Ureter (tissue), 1 donor: ENCODE measurements at regions not wholly inside any gene's neighbourhood (a gene's known extent, or its start where the extent isn't known, plus 50 kb on each side); places are given as distances from the start of the nearest gene placed in this dataset.
A peak's percentile ranks its signal among the peaks of the same experiment; 100 is the strongest.

Experiments
- DNase-seq: peaks from one replicate; pipeline ENCODE4 v3.0.0-alpha.2; 2020; ENCODE audit warnings: low spot score
- donor health status: DM: yes; HTN: yes; CAD: no.

DNA sequence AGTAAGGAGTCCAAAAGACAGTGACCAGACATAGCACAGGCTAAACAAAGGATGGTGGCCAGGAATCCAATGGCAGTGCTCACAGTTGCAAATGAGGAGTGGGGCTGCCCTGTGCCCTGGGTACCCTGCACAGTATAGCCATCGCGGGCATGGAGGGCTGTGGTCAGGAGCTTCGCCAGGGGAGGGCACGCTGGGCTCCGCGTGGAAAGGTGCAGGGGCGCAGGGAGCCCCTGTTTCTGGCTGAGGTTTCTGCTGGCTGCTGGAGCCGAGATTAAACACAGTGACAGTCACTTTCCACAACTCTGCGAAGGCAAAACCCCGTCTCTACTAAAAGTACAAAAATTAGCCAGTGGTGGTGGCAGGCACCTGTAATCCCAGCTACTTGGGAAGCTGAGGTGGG, 194.7 kb downstream of the GALR1 start:
- no peak for DNase-seq

DNA sequence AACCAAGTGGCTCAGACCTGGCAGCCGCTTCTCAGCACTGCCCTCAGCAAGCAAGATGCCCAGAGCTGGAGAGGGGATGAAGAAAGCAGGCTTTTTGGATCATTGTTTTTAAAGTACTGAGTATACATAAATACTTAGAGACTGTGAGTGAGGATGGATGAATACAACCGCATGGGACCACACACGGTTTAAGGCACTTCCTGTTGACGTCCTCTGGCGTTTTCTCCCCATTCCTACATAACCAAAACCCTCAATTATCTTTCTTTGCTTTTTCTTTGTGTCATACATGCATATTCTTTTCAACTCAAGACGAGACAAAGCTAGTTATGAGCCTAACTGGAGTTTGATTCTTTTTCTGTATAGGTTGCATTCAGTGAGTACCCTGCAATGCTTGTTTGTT, 198.4 kb downstream of the GALR1 start:
- no peak for DNase-seq

DNA sequence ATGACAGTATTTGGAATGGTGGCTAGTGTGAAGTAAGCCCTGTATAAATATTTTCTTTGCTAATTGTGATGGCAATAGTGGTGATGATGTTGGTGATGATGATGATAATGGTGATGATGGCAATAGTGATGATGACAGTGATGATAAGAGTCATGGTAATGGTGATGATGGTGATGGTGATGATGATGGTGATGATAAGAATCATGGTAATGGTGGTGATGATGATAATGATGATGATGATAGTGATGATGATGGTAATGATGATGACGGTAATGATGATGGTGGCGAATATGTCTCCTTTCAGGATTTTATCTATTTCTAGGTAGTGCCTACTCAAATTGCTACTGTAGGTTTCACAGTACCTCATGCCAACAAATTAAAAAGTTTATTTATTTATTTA, 205.4 kb downstream of the GALR1 start:
- no peak for DNase-seq

DNA sequence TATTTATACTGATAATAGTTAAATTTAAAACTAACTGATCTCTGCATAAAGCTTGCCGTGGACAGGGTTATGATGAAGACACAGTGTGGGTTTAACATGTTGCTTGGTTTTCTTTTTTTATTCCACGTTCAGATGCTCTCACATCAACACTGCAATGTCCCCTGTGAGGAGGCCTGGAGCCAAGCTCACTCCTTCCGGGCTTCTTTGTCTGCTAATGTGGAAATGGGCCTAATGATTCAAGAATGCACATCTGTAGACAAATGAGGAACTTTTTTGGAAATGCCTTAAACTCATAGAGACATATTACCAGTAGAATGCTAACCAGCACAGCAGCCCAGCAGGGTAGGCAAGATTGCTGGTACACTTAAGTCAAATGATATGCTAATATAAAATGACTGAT, 208.0 kb downstream of the GALR1 start:
- DNase-seq = no peak

DNA sequence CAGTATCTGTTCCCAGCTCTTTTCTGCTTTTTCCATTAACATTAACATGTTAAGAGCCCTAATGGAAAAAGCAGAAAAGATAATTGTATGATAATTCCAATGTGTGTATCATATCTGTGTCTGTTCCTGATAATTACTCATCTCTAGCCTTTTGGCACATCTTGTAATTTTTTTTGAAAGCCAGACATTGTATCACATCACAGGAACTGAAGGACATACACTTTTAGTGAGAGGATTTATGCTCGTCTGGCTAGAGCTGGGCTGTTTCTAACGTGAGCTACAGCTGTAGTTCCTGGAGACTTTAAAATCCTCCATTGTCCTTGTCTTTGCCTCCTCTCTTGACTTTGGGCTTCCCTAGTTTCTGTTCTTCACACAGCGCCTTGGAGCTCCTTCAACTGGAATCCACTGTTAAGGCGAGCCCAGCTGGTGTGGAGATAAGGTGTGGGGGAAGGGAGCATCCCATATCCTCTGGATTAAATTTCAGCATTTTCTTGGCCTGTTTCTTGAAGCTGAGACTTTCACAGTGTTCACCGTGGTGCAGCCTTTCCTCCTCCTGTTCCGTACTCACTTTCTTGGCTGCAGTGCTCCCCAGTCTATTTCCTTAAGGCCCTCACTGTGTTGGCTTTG, 211.5 kb downstream of the GALR1 start:
- no peak for DNase-seq

DNA sequence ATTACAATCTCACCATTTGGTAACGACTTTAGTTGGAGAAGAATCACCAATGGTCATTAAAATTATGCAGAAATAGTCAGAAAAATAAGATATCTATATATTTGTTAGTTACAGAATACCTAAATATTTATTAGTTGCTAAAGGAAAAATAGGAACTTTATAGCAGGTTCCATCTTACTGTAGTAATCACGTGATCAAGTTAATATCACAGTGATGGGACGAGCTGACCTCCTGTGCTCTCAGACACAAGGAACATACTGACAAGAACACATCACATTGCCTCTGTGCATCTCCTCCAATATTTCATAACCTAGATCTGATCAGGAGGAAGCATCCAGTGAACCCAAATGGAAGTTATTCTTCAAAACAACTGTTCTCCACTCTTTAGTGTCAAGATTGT, 215.3 kb downstream of the GALR1 start:
- DNase-seq = no peak

DNA sequence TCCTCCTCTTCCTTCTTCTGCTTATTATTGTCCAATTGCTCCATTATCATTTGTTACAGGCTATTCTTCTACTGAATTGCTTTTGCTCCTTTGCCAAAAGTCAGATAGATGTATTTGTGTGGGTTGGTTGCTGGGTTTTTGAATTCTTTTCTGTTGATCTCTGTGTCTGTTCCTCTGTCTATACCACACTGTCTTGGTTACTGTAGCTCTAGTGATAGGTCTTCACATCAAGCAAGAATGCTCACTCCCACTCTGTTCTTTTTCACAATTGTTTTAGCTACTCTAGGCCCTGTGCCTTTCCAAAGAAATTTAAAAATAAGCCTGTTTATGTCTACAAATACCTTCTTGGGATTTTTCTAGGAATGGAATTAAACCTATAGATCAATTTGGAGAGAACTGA, 217.2 kb downstream of the GALR1 start:
- no peak for DNase-seq

DNA sequence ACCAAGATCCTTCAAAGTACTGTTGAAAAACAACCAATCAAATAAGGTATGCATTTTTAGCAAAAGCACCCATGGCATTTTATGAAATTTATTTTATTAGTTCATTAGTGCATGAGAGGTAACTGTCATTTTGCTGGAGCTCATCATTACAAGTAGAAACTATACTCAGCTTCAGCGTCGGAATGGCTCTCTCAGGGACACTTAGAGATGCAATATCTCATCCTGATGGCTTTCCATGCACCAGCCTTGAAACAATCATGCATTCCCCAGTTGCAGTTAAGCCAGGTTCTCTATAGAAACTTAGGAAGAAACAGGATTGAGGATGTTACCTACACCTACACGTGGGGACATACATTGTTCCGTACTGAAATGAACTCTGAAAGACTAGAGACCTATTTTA, 219.5 kb downstream of the GALR1 start:
- no peak for DNase-seq

DNA sequence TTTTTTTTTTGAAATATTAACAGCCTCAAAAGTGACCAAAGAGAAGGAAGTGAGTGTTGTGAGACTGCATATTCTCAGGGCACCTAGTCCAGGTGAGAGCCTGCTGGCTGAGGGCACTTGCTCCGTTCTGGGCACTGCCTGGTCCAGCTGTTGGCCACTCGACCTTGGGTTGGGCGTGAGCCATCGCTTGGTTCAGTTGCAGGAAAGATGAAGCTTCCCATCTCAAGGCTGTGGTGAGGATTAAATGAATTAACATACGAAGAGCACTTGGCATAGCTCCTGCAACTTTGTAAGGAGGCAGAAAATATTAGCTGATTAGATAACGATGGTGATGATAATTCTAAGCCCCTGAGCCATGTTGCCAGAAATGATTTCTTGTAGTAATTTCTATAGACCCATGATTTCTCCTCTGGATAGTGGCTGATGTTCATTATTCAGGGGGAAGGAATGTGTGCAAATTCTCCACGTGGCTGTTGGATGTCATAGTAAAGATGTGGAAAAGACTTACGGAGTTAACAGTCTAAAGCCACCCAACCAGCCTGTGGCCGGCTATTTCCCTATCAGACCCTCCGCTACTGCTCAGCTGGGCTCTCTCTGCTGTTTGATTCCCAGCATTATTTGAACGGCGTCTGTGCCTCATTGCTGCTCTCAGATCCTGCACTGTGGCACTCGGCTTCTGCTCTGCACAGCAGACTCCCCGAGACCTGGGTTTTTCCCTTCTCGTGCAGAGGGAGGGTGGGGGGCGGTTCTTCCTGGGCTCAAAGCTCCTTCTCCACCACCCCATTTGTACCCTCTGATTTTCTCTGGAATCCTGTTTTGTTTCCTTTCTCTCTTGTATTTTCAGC, 221.1 kb downstream of the GALR1 start:
- DNase-seq = no peak

DNA sequence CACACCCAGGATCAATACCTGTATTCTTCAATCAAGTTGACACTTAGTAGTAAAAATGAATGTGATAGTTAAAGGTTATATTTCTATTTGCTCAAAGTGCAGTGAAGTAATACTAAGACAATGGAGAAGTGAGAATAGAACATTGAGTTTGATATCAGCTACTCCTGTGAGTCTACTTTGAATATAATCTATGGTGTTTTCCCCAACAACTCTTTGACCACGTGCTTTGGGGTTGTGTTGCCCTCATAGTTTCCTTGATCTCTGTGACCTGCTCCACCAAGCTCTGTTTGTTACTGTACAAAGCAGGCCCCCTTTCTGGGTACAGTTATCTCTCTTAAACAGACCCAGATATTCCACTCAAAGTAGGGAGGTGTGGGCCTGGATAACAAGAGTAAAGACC, 222.9 kb downstream of the GALR1 start:
- no peak for DNase-seq

DNA sequence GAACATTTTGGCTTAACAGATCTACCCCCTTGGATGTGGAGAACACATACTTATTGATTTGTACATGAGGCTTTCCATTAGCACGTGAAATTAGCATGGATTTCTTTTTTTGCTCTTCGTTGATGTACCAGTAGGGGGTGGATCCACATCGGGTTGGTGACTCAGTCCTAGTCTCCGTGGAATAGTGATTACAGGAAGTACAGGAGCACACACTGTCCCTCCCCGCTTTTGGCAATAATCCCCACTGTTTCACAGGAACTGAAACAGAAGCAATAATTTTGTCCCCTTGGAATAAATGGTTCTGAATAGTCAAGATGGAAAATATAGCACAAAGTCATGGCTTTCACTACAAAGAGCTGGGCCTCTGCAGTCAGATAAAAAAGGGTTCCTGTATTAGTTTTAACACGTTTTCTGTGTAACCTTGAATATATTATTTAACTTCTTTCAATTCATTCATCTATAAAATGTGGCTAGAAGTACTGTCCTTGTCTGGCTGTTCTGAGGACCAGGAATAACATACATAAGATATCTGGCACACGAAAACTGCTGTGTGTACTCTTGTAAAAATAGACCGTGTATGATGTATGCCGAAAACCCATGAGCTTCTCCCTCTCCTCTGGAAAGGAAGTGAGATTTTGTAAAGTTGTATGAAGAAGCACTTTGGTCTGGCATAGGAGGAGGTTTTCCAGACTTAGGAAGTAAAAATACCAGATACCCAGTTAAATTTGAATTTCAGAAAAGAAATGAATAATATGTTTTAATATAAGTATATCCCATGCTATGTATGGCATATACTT, 229.2 kb downstream of the GALR1 start:
- DNase-seq = peak; percentile 47

DNA sequence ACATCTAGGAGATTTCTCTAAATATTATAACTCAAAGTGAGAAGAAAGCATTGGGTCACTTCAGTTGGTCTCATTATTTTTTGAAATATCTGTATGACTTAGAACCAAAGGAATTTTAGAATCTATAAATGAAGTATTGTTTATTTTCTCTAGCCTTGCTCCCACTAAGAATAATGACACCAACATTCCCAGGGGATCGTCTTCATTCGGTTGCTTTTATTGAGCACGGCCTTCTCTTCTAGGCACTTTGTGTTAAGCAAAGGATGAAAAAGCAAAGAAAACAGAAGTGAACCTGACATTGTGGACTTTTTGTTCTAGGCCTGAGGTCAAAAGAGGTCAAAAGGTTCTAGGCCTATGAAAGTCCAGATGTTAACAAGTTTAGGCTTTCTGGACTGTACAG, 231.9 kb downstream of the GALR1 start:
- DNase-seq = no peak

DNA sequence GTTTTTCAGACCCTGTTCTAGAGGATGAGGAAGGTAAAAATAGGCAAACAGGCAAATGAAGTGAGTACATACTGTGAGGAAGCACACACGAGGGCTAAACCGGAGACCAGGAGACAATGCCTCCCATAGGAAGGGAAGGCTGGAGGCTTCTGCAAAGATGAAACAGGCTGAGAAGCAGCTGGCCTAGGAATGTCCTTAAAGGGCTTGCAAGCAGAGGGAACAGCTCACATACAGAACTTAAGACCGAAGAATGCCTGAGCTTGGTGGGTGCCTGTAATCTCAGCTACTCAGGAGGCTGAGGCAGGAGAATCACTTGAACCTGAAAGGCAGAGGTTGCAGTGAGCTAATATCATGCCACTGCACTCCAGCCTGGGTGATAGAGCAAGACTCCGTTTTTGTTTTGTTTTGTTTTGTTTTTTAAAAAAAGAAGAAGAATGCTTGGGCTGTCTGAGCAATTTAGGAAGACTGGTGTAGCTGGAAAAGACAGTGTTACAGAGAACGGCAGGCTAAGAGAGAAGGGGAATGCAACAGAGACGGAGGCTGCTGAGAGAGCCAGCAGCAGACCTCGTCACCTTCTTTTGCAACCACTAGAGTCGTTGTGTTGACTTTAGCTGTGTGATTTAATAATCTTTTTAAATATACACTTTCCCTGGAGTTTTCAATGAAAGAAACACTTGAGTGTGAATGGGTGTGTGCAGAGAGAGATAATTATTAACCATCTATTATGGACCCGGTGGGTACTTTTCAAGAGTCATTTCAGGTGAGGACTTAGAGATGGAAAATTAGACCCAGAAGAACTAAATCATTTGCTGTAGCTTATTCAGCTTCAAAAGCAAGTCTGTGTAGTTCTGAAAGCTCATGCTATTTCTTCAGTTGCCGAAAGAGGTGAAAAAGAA, 232.8 kb downstream of the GALR1 start:
- DNase-seq = no peak

DNA sequence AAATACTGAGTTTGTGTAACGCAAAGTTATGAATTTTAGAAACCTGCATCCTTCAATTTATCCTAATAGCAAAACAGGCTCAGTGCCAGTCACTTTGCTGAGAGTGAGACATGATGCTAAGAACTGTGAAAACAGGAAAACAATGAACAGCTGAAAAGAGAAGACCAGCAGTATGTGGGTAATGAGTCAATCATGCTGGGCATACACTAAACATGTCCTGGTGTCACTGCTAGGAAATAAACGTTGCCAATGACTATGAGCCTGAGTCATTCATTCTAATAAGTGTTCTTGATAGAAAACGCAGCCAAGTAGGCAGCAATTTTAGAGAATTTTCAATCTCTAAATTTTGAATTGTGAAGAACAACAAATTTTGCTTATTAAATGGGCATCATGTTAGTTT, 237.3 kb downstream of the GALR1 start:
- DNase-seq = no peak

DNA sequence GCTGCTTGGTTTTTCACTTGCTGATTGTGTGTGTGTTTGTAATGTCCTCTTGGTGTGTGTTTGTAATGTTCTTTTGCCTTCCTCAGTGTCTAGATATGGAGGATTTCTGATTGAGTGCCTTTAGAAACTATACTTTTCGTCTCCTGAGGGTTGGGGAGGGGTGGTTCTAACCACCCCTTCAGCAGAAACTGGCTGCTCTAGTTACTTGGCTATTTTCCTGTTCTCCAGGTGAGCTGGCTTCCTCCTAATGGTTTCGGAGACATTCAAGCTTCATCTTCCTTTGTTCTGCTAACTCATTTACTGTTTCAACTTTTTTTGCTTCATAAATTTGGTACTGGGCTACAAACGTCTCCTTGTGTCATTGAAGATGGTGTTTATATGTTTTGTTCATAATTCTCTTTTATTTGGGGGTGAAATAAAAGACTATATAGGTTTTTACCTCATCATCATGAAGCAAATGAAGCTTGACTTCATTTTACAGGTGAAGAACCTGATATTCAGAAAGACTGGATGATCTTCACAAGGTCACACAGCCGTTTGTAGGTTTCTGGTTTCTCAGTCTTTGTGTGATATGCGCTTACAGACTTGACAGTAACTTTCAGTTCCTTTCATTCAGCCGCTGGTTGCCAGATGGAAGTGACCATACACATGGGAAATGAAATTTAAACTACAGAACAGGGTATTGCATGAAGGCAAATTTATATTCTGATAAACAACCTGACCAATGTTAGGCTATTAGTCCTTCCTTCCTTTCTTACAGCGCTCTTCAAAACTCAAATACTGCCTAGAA, 238.5 kb downstream of the GALR1 start:
- DNase-seq = no peak

DNA sequence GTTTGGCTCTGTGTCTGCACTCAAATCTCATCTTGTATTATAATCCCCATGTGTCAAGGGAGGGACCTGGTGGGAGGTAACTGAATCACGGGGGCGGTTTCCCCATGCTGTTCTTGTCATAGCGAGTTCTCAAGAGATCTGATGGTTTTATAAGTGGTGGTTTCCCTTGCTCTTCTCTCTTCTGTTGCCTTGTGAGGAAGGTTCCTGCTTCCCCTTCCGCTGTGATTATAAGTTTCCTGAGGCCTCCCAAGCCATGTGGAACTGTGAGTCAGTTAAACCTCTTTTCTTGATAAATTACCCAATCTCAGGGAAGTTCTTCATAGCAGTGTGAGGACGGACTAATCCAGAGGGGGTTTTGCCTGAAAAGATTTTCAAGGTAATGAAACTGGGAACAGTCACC, 245.4 kb downstream of the GALR1 start:
- DNase-seq = no peak

DNA sequence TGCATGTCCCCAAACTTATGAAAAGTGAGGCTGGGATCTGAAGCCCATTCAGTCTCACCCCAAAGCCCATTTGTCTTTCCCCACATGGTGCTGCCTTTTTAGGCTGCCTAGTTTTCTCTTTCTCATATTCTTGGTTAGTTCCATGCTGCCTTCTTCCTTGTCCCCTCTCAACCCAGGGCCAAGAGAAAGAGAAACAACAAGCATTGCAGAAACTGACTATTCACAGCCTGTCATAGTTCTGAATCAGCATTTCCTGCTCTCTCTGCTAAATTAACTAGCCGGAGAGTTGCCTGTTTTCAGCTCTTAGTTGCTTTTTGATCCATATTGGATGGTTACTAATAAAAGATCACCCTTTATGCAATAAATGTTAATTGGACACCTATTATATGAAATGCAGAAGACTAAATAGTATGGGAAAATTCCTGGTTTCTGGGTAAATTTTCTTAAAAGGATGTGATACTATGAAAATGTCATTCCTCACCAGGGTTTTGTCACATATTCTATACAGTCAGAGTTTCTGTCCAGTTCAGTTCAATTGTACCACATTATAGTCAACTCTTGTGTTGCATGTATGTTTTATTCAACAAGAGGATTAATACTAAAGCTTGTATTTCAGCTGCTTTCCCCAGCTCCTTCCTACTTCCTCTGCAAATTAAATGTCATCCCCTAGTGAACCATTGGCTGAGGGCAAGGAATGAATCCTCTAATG, 246.5 kb downstream of the GALR1 start:
- DNase-seq = no peak

DNA sequence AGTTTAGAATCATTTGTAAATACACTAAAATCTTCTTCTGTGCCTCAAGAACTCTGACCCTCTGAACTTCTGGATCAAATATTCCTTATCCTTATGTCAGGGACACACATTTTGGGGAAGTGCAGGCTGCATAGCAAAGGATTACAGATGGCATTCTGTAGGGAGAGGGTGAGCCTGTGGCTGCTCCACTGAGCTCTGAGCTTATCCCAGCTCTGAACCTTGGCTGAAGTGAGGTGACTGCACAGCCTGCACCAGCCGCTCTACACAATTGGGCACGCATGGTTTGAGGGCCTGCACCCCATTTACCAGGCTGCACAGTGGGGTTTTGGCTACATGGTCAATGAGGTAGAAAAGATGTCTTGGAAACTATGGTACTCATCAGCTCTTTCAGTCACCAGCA, 251.6 kb downstream of the GALR1 start:
- DNase-seq = no peak

DNA sequence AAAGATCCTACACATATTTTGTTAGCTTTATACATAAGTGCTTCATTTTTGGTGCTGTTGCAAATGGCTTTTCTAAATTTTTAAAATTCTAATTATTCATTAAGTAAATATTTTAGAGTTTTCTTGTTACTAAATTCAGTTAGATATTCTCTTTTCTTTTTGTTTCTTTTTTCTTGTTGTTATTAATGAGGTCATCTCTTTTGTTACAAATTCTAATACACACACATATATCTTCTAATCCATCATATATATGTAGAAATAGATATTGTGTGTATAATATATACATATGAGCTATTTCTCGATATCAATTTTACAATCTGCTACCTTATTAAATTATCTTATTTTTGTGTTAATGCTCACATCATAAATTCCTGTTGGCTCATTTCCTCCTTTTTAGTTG, 255.9 kb downstream of the GALR1 start:
- no peak for DNase-seq

DNA sequence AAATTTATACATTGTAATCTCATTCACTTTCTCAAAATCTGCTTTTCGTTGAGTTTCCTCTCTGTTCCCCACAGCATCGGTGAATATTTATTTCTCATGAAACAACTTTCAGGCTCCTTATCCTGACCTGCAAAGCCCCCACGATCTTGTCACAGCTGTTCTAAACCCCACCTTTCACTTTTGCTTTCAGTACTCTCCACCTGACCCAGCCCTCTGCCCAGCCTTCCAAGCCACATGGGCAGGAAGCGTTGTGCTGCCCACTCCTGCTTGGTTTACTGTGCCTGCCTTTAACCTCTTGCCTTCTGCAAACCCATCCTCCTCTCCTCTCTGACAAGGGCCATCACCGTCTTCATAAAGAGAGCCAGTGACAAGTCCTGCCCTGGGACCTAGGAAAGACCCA, 262.5 kb downstream of the GALR1 start:
- DNase-seq = no peak
